MM.1S (cell line): ENCODE measurements at regions not wholly inside any gene's neighbourhood (a gene's known extent, or its start where the extent isn't known, plus 50 kb on each side); places are given as distances from the start of the nearest gene placed in this dataset.

Experiments
- CTCF ChIP-seq: fragments of 300-600 bp; sonication (generic); IDR thresholded peaks from 2 replicates; pipeline ENCODE4 v1.5.1; 2016; ENCODE audit warnings: antibody characterized with exemption, low read length, mixed read lengths
- EZH2 ChIP-seq: fragments of 300-600 bp; sonication (generic); optimal IDR thresholded peaks from 2 replicates; pipeline ENCODE3; 2017; ENCODE audit warnings: low read depth, mild to moderate bottlenecking, antibody characterized with exemption, low read length, mixed read lengths

GRCh38 chr13:39225860-39226259, 187.6 kb downstream of the NHLRC3 start:
- TF ChIP-seq CTCF (no peak), EZH2 (no peak)
